ENCODE measurements at regions not wholly inside any gene's neighbourhood (a gene's known extent, or its start where the extent isn't known, plus 50 kb on each side); places are given as distances from the start of the nearest gene placed in this dataset.

- TF ChIP-seq POLR2A (IDR thresholded peaks at IDR 0.05), result no peak
- TF ChIP-seq, protein P1, sequence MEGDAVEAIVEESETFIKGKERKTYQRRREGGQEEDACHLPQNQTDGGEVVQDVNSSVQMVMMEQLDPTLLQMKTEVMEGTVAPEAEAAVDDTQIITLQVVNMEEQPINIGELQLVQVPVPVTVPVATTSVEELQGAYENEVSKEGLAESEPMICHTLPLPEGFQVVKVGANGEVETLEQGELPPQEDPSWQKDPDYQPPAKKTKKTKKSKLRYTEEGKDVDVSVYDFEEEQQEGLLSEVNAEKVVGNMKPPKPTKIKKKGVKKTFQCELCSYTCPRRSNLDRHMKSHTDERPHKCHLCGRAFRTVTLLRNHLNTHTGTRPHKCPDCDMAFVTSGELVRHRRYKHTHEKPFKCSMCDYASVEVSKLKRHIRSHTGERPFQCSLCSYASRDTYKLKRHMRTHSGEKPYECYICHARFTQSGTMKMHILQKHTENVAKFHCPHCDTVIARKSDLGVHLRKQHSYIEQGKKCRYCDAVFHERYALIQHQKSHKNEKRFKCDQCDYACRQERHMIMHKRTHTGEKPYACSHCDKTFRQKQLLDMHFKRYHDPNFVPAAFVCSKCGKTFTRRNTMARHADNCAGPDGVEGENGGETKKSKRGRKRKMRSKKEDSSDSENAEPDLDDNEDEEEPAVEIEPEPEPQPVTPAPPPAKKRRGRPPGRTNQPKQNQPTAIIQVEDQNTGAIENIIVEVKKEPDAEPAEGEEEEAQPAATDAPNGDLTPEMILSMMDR (IDR thresholded peaks at IDR 0.05), result no peak
Measured at GRCh38 chr3:31142543-31142942, 248.1 kb upstream of the GADL1 start.

Data from esophagus squamous epithelium (tissue), 4 donors.